IPS-18a (cell line): ENCODE measurements at regions not wholly inside any gene's neighbourhood (a gene's known extent, or its start where the extent isn't known, plus 50 kb on each side); places are given as distances from the start of the nearest gene placed in this dataset.

Experiments used
- H3K27ac ChIP-seq: one replicate; pipeline ENCODE4 v1.5.1; 2013; ENCODE audit warnings: low read length
- H3K27me3 ChIP-seq: one replicate; pipeline ENCODE4 v1.6.1; 2013; ENCODE audit warnings: mild to moderate bottlenecking, low read length; ENCODE audit not compliant: control insufficient read depth, insufficient read depth
- H3K36me3 ChIP-seq: one replicate; pipeline ENCODE4 v1.6.1; 2013; ENCODE audit warnings: low read depth, low read length; ENCODE audit not compliant: control insufficient read depth
- H3K4me1 ChIP-seq: one replicate; pipeline ENCODE4 v1.6.1; 2013; ENCODE audit warnings: low read depth, low read length; ENCODE audit not compliant: control insufficient read depth
- H3K4me3 ChIP-seq: one replicate; pipeline ENCODE4 v1.5.1; 2013; ENCODE audit warnings: low read length
- H3K9ac ChIP-seq: one replicate; pipeline ENCODE4 v1.6.1; 2013; ENCODE audit warnings: mild to moderate bottlenecking, low read length, moderate library complexity
- H3K9me3 ChIP-seq: one replicate; pipeline ENCODE4 v1.6.1; 2013; ENCODE audit warnings: low read depth, low read length; ENCODE audit not compliant: control insufficient read depth

DNA sequence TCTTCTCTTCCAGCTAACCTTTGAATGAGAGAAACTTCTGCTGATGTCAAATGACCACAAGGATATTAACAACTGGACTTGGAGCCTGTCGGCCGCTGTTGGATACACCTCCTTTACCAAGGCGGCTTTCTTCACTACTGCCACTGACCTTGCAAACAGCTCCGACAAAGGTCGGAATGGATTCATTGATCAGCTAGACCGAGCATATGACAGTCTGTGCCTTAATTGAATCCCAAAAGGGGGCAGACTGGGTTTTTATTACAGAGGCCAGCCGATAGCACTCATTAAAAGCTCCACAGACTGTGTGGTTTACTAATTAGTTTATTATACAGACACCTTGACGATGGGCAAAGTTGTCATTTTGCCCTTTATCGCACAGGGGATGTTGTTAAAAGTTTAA, 394.5 kb downstream of the RERGL start:
- no peaks in the 10 kb centered on the region for H3K9me3 ChIP-seq
- H3K9ac ChIP-seq = no peak overlapping the region
- no peak overlapping the region for H3K27ac ChIP-seq
- H3K4me1 ChIP-seq = no peaks in the 10 kb centered on the region
- H3K36me3 ChIP-seq = no peaks in the 10 kb centered on the region
- no peak overlapping the region for H3K4me3 ChIP-seq
- H3K27me3 ChIP-seq = no peaks in the 10 kb centered on the region

DNA sequence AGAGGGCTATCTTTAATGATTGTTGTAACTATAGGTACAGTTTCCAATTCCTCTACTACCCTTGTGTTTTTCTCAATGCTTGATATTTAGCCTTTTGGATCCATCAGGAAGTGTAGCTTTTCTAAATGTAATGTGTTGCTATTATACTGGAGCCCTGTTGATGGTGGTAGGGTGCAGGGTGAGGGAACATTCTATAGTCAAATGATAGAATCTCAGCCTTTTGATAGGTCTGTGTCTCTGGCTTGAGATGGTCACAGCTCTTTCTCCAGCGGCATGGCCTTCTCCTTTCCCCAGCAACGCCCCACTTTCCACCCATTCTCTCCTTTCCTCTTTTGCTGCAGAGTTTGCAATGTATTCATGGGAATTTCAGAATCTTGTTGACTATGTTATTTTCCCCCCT, 398.6 kb downstream of the RERGL start:
- Histone ChIP-seq H3K27ac (no peak overlapping the region), H3K9ac (no peak overlapping the region), H3K4me1 (no peaks in the 10 kb centered on the region), H3K4me3 (no peak overlapping the region), H3K36me3 (no peaks in the 10 kb centered on the region), H3K9me3 (no peaks in the 10 kb centered on the region), H3K27me3 (no peaks in the 10 kb centered on the region)

DNA sequence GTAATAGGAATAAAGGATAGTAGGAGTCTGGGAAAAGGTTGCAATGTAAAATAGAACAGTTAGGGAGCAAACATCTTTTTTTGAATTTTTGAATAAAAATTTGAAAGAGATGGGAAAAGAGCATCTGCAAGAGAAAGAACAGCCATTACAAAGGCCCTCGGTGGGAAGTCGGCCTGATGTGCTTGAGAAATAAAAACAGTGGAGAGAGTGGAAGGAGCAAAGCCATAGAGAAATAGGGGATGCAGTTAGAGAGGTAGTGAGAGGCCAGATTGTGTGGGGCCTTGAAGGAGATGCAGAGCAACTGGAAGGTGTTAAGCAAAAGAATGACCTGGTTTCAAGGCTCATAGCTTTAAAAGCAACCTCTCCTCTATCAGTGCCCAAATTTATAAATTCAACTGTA, 409.8 kb downstream of the RERGL start:
- Histone ChIP-seq H3K4me3 (no peak overlapping the region), H3K27ac (no peak overlapping the region), H3K27me3 (peaks cover 23% of the 10 kb centered on the region), H3K4me1 (peaks cover 18% of the 10 kb centered on the region), H3K9me3 (no peaks in the 10 kb centered on the region), H3K36me3 (no peaks in the 10 kb centered on the region), H3K9ac (no peak overlapping the region)

DNA sequence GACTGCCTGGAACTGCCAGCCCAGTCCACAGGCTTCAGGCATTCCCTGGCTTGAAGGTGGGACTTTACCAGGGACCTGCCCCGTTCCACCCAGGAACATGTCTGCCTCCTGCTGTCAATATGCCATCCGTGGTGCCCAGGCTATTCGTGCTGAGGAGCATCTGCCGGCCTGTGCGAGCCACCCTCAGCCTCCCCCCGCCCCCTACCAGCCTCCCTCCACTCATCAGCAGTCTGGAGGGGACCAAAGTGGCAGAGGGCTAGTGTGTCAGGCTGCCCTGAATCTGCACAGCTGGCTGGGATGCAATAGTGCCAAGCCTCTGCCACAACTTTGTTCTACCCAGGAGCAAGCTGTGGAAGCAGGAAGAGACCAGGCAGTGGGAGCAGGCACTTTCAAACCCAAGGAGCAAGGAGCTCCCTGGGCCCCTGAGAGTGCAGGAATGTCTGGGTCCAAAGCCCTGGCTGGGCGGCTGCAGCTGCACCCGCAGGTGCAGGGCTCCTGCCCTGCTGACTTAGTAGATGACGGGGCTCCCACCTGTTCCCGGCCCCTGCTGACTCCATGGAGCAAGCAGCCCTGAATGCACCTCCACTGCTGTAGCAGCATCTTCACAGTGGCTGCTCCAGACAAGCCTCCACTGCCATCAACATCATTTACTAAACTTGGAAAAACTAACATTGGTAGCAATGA, 423.2 kb downstream of the RERGL start:
- Histone ChIP-seq H3K36me3 (no peaks in the 10 kb centered on the region), H3K27me3 (no peaks in the 10 kb centered on the region), H3K27ac (no peak overlapping the region), H3K4me1 (no peaks in the 10 kb centered on the region), H3K4me3 (no peak overlapping the region), H3K9me3 (no peaks in the 10 kb centered on the region), H3K9ac (no peak overlapping the region)

DNA sequence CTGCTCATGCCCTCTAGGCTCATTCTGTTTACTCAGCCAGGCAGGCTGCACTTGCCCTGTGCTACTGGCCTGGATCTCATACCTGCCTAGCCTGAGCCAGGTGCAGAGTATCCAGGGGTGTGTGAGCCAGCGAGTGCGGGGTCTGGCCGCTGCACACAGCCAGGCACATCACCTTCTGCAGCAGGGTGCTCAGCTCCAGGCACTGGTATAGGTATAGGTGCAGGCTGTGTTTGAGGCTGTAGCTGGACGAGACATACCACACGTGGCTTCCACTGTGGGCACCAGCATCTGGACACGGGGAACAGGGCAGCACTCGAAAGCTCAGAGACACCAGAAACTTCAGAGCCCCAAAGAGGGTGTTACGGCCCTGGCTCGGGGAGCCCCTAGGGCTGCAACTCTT, 424.2 kb downstream of the RERGL start:
- H3K9ac ChIP-seq = no peak overlapping the region
- H3K9me3 ChIP-seq = no peaks in the 10 kb centered on the region
- H3K4me3 ChIP-seq = no peak overlapping the region
- H3K36me3 ChIP-seq = no peaks in the 10 kb centered on the region
- H3K4me1 ChIP-seq = peaks cover 4% of the 10 kb centered on the region
- H3K27me3 ChIP-seq = no peaks in the 10 kb centered on the region
- H3K27ac ChIP-seq = no peak overlapping the region

DNA sequence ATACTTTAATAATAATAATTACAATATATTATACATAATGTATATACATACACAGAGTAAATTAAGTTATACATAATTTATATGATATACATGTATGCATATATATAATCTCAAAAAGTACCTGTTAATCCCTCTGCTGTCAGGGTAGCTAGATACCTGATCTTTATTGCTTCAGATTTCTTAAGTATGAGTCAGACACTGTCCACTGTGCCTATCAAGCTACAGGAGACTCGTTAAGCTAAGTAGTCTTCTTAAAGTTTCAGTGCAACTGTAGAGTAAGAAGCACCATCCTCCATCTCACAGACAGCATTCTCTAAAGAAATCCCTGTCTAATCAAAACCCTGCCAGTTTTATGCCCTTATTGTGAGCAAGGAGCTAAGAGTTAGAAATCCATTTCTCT, 428.7 kb downstream of the RERGL start:
- Histone ChIP-seq H3K9me3 (no peaks in the 10 kb centered on the region), H3K9ac (no peak overlapping the region), H3K27ac (no peak overlapping the region), H3K27me3 (no peaks in the 10 kb centered on the region), H3K4me3 (no peak overlapping the region), H3K36me3 (no peaks in the 10 kb centered on the region), H3K4me1 (peaks cover 4% of the 10 kb centered on the region)

DNA sequence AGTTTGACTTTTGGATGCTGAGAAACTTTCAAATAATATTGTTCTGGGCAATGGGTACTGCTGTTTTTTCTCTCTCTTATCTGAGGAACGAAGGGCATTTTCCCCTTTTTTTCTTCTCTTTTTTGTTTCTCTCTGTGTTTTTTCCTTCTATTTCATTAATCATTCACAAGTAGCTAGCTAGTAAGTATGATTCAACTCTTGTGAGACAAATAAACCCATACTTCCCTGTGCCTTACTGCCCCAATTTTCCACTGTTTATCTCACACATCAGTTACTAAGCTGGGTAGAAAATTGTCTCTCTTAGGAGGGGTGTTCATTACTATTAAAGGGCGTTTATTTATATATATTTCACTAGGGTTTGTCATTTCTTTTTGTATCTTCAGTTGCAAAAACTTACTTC, 437.6 kb downstream of the RERGL start:
- H3K9ac ChIP-seq = no peak overlapping the region
- no peaks in the 10 kb centered on the region for H3K36me3 ChIP-seq
- H3K27me3 ChIP-seq = no peaks in the 10 kb centered on the region

DNA sequence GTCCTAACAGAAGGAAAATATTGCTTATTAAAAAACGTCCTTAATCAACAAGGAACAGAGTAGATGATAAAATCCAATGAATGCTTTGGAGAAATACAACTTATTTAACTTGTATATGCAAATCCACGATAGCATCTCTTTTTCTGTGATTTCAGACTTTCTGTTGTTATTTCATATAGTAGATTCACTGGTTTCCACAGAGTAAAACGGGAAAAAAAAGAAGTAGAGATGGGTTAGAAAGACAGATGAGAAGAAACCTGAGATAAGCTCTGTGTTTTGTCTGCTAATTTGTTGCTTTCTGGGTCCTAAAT, 447.7 kb downstream of the RERGL start:
- no peak overlapping the region for H3K4me3 ChIP-seq

More for the DNA sequence above, 437.6 kb downstream of the RERGL start:
- Histone ChIP-seq H3K4me3 (no peak overlapping the region), H3K27ac (no peak overlapping the region), H3K4me1 (no peaks in the 10 kb centered on the region), H3K9me3 (no peaks in the 10 kb centered on the region)

DNA sequence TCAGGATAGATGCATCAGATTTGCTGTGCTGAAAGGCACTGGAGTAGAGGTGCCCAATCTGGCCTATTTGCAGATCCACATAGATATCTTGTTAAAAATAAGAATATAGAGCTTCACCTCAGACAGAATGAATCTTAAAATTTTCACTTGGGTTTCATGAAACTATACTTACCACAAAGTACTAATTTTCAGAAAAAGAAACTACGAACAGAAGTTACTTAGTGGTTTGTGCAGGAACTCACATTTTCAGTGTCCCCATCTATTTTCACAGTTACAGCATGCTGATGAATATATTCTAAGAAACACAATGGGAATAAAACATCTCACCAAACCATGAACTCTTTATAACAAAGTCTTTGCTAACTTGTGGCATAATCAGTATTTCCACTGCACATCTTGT, 449.4 kb downstream of the RERGL start:
- Histone ChIP-seq H3K27me3 (no peaks in the 10 kb centered on the region), H3K9me3 (no peaks in the 10 kb centered on the region), H3K4me3 (no peak overlapping the region), H3K4me1 (no peaks in the 10 kb centered on the region), H3K9ac (no peak overlapping the region), H3K27ac (no peak overlapping the region), H3K36me3 (no peaks in the 10 kb centered on the region)

More for the DNA sequence above, 447.7 kb downstream of the RERGL start:
- Histone ChIP-seq H3K4me1 (no peaks in the 10 kb centered on the region), H3K36me3 (no peaks in the 10 kb centered on the region), H3K27me3 (no peaks in the 10 kb centered on the region), H3K9ac (no peak overlapping the region), H3K27ac (no peak overlapping the region), H3K9me3 (no peaks in the 10 kb centered on the region)

DNA sequence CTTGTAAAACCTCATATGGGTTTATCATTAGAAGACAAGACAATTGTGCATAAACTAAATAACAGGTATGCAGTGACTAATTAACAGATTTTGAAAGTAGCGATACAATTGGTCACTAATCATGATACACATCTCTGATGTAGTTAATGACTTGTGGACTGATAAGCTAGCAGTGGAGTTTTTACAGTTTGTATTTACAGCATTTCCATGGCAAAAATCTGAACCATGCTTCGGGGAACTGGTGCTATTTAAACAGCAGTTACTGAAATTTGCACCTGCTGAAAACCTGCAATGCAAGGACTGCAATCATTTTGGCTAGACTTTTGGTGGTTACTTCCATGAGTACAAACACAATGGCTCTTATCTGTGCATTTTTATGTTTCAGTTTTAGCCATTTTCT, 471.2 kb downstream of the RERGL start:
- Histone ChIP-seq H3K4me3 (no peak overlapping the region), H3K9me3 (no peaks in the 10 kb centered on the region), H3K27ac (no peak overlapping the region), H3K36me3 (no peaks in the 10 kb centered on the region), H3K27me3 (no peaks in the 10 kb centered on the region), H3K4me1 (no peaks in the 10 kb centered on the region), H3K9ac (no peak overlapping the region)

DNA sequence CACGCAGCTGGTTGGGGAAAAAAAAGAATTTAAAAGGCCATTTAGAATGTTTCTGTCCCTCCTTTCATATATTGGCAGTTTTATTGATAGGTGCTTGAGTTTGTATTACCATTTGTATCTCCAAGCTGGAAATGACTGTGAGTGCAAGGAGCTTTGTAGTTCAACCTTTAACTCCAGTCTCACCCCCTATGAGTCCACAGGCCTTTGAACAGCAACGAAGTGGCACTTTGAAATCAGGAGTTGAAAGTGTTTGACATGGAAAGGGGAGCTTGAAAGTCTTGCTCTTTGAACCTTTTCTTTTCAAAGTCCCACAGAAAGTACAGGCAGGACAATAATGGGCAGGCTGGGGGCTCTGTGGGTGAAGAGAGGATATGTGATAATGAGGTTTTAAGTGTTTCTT, 480.3 kb downstream of the RERGL start:
- Histone ChIP-seq H3K36me3 (no peaks in the 10 kb centered on the region), H3K27ac (no peak overlapping the region), H3K4me1 (peaks cover 5% of the 10 kb centered on the region), H3K4me3 (no peak overlapping the region), H3K9ac (no peak overlapping the region), H3K27me3 (no peaks in the 10 kb centered on the region), H3K9me3 (no peaks in the 10 kb centered on the region)

DNA sequence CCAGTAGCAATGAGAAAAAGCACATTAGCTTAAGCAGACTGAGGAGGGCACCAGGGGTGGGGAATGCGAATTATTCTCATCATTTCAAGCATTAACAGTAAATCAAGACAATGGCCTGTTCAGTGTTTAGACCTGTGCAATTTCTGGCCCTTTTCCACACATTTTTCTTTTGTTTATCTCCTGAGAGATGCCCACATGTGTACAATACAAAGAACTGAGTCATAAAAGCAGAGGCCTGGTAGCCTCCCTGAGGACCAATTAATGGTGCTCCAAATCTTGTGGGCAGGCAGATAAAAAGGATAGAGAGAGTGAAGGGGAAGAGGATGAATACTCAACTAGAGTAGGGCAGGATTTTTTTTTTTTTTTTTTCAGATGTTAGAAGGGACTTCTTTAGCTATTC, 480.8 kb downstream of the RERGL start:
- no peak overlapping the region for H3K27ac ChIP-seq
- H3K4me1 ChIP-seq = peaks cover 5% of the 10 kb centered on the region
- no peaks in the 10 kb centered on the region for H3K9me3 ChIP-seq
- no peaks in the 10 kb centered on the region for H3K36me3 ChIP-seq
- H3K9ac ChIP-seq = no peak overlapping the region
- H3K4me3 ChIP-seq = no peak overlapping the region
- no peaks in the 10 kb centered on the region for H3K27me3 ChIP-seq
